ENCODE measurements at regions not wholly inside any gene's neighbourhood (a gene's known extent, or its start where the extent isn't known, plus 50 kb on each side); places are given as distances from the start of the nearest gene placed in this dataset.

GRCh38 chr5:67971223-67971830, 244.2 kb upstream of the PIK3R1 start:
- H3K4ac ChIP-seq (ENCODE audit: low read depth, low read length) = no peak overlapping the region
- WGBS (ENCODE audit: extremely low coverage, insufficient read length, low lambda C conversion rate) = no CpG with 5 or more reads among the region's 4 CpGs
- Mint-ChIP-seq H3K36me3 (ENCODE audit: insufficient read depth in 1 of 3, low read depth in 3 of 3) (no peaks in the 10 kb centered on the region), H3K27ac (no peak overlapping the region), H3K27me3 (ENCODE audit: low read depth) (no peaks in the 10 kb centered on the region), H3K4me1 (peaks cover 5% of the 10 kb centered on the region in 2 experiments; a peak in 2 of 4 replicates), H3K9me3 (no peaks in the 10 kb centered on the region), H3K4me3 (no peak overlapping the region)
- H2BK20ac ChIP-seq (ENCODE audit: low read depth, low read length, poor library complexity, severe bottlenecking) = no peak overlapping the region
- no peak overlapping the region for H3K4me2 ChIP-seq (ENCODE audit: insufficient read depth, insufficient read length, low read length)
- no peak overlapping the region for H2AFZ ChIP-seq (ENCODE audit: low read length)
- H2BK12ac ChIP-seq (ENCODE audit: insufficient read length, low read depth, low read length) = no peak overlapping the region
- H3K27me3 ChIP-seq (ENCODE audit: insufficient read depth, low read length) = no peaks in the 10 kb centered on the region
- no peak overlapping the region for H4K91ac ChIP-seq (ENCODE audit: insufficient read length, low read depth, low read length)
- no peak overlapping the region for H3K23ac ChIP-seq (ENCODE audit: insufficient read length, low read depth, low read length)
- H2BK15ac ChIP-seq (ENCODE audit: low read depth, low read length) = no peak overlapping the region
- H3T11ph ChIP-seq (ENCODE audit: low read length) = no peak overlapping the region
- TF ChIP-seq, protein P1, sequence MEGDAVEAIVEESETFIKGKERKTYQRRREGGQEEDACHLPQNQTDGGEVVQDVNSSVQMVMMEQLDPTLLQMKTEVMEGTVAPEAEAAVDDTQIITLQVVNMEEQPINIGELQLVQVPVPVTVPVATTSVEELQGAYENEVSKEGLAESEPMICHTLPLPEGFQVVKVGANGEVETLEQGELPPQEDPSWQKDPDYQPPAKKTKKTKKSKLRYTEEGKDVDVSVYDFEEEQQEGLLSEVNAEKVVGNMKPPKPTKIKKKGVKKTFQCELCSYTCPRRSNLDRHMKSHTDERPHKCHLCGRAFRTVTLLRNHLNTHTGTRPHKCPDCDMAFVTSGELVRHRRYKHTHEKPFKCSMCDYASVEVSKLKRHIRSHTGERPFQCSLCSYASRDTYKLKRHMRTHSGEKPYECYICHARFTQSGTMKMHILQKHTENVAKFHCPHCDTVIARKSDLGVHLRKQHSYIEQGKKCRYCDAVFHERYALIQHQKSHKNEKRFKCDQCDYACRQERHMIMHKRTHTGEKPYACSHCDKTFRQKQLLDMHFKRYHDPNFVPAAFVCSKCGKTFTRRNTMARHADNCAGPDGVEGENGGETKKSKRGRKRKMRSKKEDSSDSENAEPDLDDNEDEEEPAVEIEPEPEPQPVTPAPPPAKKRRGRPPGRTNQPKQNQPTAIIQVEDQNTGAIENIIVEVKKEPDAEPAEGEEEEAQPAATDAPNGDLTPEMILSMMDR (conservative IDR thresholded peaks at IDR 0.05) = no peak
- H4K8ac ChIP-seq (replicated peaks; ENCODE audit: insufficient read length, low read depth, low read length) = no peak overlapping the region
- no peaks in the 10 kb centered on the region for H3K79me2 ChIP-seq (ENCODE audit: insufficient read depth, low read length)
- no peaks in the 10 kb centered on the region for H3K79me1 ChIP-seq (ENCODE audit: insufficient read depth, low read depth, low read length, poor library complexity, severe bottlenecking)
- H3K14ac ChIP-seq (ENCODE audit: insufficient read depth, low read length) = no peak overlapping the region
- no peak overlapping the region for H3K27ac ChIP-seq (ENCODE audit: insufficient read length, low read depth, low read length)
- H4K5ac ChIP-seq (ENCODE audit: insufficient read length, low read depth, low read length) = no peak overlapping the region
- H3K9me3 ChIP-seq (ENCODE audit: control insufficient read depth, low read depth, low read length) = no peaks in the 10 kb centered on the region
- H3K18ac ChIP-seq (ENCODE audit: insufficient read length, low read depth, low read length) = no peak overlapping the region
- no peak overlapping the region for H2AK5ac ChIP-seq (ENCODE audit: insufficient read length, low read length)
- no peak overlapping the region for H3K56ac ChIP-seq (ENCODE audit: insufficient read length, low read depth, low read length)
- H3K4me1 ChIP-seq (ENCODE audit: insufficient read depth, low read length) = no peaks in the 10 kb centered on the region
- no peak for DNase-seq
- H4K20me1 ChIP-seq (ENCODE audit: control insufficient read depth, insufficient read depth, insufficient read length) = no peaks in the 10 kb centered on the region
- no peaks in the 10 kb centered on the region for H3K23me2 ChIP-seq (ENCODE audit: insufficient read length, low read depth, low read length, poor library complexity, severe bottlenecking)
- H3K9ac ChIP-seq (ENCODE audit: extremely low read depth, insufficient read length, low read length) = no peak overlapping the region
- no peak overlapping the region for H2BK5ac ChIP-seq (ENCODE audit: insufficient read length, low read length)
- H2BK120ac ChIP-seq (ENCODE audit: low read depth, low read length, poor library complexity, severe bottlenecking) = no peak overlapping the region
